ENCODE measurements at regions not wholly inside any gene's neighbourhood (a gene's known extent, or its start where the extent isn't known, plus 50 kb on each side); places are given as distances from the start of the nearest gene placed in this dataset.

DNA sequence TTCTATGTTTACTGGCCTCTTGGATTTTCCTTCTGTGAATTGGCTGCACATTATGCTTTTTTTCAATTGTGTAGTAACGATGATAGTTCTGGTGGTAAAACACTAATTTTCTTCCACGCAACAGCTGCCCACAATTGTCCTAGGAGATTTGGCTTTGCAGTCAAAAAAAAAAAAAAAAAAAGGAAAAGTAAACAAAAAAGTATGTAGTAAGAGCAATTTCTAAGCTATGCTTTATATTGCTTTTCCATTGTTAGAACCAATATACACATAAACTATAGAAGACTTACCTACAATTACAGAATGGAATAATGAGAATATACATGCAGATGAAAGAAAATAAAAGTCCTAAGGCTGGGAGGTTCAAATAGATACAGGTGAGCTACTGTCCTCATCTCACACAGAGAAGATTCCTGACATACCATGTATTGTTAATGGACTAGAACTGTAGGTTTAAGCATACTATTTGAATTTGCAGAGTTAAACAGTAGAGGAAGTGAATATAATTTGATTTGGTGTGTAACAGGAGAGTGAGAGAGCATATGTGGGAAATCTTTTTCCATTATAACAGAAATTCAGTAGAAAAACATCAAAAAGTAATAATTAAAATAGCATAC, 976.2 kb downstream of the RAB28 start:
- DNase-seq = no peak
- Histone ChIP-seq H3F3A (ENCODE audit: insufficient read depth, low read depth) (no peaks in the 10 kb centered on the region), H3K27ac (no peak overlapping the region), H2AFZ (no peak overlapping the region), H3K9me2 (ENCODE audit: insufficient read depth) (no peaks in the 10 kb centered on the region; the same call in 1 of the 2 replicates), H3K79me2 (ENCODE audit: low read depth) (no peaks in the 10 kb centered on the region), H3K4me2 (no peak overlapping the region), H3K4me3 (no peak overlapping the region), H3K9me3 (ENCODE audit: insufficient read depth, low read depth) (no peaks in the 10 kb centered on the region), H3K27me3 (ENCODE audit: insufficient read depth, low read depth) (no peaks in the 10 kb centered on the region), H3K4me1 (replicated peaks; ENCODE audit: insufficient read depth) (no peaks in the 10 kb centered on the region), H3K36me3 (ENCODE audit: low read depth) (no peaks in the 10 kb centered on the region), H4K20me1 (ENCODE audit: insufficient read depth) (no peaks in the 10 kb centered on the region)
- ChIA-PET POLR2A (ENCODE audit: unreplicated experiment) (no interaction called here), CTCF (no interaction called here)
- TF ChIP-seq EZH2 (IDR thresholded peaks at IDR 0.05; ENCODE audit: low read depth) = no peak
- no TSS peak for BruUV-seq (replicated peaks)
- intact Hi-C loops (cut with micrococcal nuclease; ENCODE audit: unreplicated experiment) = no loop called here

DNA sequence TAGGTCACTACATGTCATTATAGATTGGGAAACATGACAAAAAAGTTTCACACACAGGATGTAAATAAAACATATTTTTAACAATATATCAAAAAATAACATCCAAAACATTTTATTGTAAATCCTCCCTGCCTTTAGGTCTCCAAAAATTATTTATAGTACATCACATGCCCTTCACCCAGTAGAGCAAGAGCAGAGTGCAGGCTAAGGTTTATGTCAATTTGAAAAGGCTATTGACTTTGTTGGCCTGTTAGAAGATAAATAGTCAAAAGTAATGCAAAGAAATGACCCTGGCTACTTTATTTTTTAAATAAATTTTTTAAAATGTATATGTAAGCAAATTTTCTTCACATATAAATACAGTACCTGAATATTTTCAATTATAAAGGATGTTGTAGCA, 983.7 kb downstream of the RAB28 start:
- no peak for DNase-seq
- H3K4me1 ChIP-seq (replicated peaks; ENCODE audit: insufficient read depth) = no peaks in the 10 kb centered on the region
- no peaks in the 10 kb centered on the region for H3K9me3 ChIP-seq (ENCODE audit: insufficient read depth, low read depth)
- POLR2A ChIA-PET (ENCODE audit: unreplicated experiment) = no interaction called here
- no peak overlapping the region for H3K4me3 ChIP-seq
- H3K9me2 ChIP-seq (ENCODE audit: insufficient read depth) = no peaks in the 10 kb centered on the region
- H3K27ac ChIP-seq = no peak overlapping the region
- H3K27me3 ChIP-seq (ENCODE audit: insufficient read depth, low read depth) = no peaks in the 10 kb centered on the region
- intact Hi-C loops (cut with micrococcal nuclease; ENCODE audit: unreplicated experiment) = no loop called here
- no peaks in the 10 kb centered on the region for H3K36me3 ChIP-seq (ENCODE audit: low read depth)
- CTCF ChIA-PET = no interaction called here
- BruUV-seq (replicated peaks) = no TSS peak
- no peak for TF ChIP-seq EZH2 (IDR thresholded peaks at IDR 0.05; ENCODE audit: low read depth)
- TF ChIP-seq, protein P1, sequence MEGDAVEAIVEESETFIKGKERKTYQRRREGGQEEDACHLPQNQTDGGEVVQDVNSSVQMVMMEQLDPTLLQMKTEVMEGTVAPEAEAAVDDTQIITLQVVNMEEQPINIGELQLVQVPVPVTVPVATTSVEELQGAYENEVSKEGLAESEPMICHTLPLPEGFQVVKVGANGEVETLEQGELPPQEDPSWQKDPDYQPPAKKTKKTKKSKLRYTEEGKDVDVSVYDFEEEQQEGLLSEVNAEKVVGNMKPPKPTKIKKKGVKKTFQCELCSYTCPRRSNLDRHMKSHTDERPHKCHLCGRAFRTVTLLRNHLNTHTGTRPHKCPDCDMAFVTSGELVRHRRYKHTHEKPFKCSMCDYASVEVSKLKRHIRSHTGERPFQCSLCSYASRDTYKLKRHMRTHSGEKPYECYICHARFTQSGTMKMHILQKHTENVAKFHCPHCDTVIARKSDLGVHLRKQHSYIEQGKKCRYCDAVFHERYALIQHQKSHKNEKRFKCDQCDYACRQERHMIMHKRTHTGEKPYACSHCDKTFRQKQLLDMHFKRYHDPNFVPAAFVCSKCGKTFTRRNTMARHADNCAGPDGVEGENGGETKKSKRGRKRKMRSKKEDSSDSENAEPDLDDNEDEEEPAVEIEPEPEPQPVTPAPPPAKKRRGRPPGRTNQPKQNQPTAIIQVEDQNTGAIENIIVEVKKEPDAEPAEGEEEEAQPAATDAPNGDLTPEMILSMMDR (conservative IDR thresholded peaks at IDR 0.05) = no peak
- H3K79me2 ChIP-seq (ENCODE audit: low read depth) = no peaks in the 10 kb centered on the region
- H3K4me2 ChIP-seq = no peak overlapping the region
- H4K20me1 ChIP-seq (ENCODE audit: insufficient read depth) = no peaks in the 10 kb centered on the region
- H2AFZ ChIP-seq = no peak overlapping the region
- no peaks in the 10 kb centered on the region for H3F3A ChIP-seq (ENCODE audit: insufficient read depth, low read depth)

DNA sequence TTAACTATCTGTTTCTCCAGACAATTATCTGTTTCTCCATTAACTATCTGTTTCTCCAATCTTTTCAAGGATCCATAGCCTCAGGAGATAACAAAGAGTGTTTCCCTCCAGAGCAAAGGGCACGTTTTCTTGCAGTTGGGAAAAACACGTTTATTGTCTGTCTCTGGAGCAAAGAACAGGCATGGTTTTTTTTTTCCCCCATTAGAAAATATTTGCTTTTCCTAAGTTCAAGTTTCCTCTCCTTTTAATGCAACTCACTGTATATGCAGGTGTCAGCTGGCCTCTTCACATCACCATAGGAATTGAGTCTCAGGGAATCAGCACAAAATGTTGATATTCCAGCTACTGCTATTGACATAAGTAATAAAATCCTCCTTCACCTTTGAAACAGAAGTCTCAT, 984.4 kb downstream of the RAB28 start:
- ChIA-PET CTCF (no interaction called here), POLR2A (ENCODE audit: unreplicated experiment) (no interaction called here)
- H3K27ac ChIP-seq = no peak overlapping the region
- H3K4me3 ChIP-seq = no peak overlapping the region
- H3K9me3 ChIP-seq (ENCODE audit: insufficient read depth, low read depth) = no peaks in the 10 kb centered on the region
- no peak for DNase-seq
- no peaks in the 10 kb centered on the region for H4K20me1 ChIP-seq (ENCODE audit: insufficient read depth)
- BruUV-seq (replicated peaks) = no TSS peak
- H3K36me3 ChIP-seq (ENCODE audit: low read depth) = no peaks in the 10 kb centered on the region
- H3K79me2 ChIP-seq (ENCODE audit: low read depth) = no peaks in the 10 kb centered on the region
- H2AFZ ChIP-seq = no peak overlapping the region
- H3K9me2 ChIP-seq (ENCODE audit: insufficient read depth) = no peaks in the 10 kb centered on the region
- H3K4me1 ChIP-seq (replicated peaks; ENCODE audit: insufficient read depth) = no peaks in the 10 kb centered on the region
- no peak for TF ChIP-seq EZH2 (IDR thresholded peaks at IDR 0.05; ENCODE audit: low read depth)
- TF ChIP-seq, protein P1 (conservative IDR thresholded peaks at IDR 0.05) = no peak
- no peak overlapping the region for H3K4me2 ChIP-seq
- H3F3A ChIP-seq (ENCODE audit: insufficient read depth, low read depth) = no peaks in the 10 kb centered on the region
- no peaks in the 10 kb centered on the region for H3K27me3 ChIP-seq (ENCODE audit: insufficient read depth, low read depth)
- intact Hi-C loops (cut with micrococcal nuclease; ENCODE audit: unreplicated experiment) = no loop called here

DNA sequence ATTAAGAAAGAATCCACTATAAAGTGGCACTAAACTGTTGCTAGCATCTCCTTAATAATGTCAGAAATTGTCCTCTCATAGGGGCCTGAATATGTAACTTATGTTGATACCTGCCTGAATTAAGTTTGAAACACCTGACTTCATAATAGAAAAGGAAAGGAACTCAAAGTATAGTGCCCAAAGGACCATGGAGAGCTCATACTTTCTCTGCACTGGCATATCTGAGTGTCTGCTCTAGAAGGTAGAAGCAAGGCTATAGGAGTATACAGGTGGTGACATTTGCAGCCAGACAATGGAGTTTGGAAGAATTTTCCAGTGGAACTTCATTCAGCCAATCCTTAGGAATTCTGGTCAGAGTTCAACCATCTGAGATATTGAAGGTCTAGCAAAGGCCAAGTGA, 988.9 kb downstream of the RAB28 start:
- Histone ChIP-seq H3K4me2 (no peak overlapping the region), H3K4me3 (no peak overlapping the region), H3K9me2 (ENCODE audit: insufficient read depth) (no peaks in the 10 kb centered on the region), H2AFZ (no peak overlapping the region), H3K9me3 (ENCODE audit: insufficient read depth, low read depth) (no peaks in the 10 kb centered on the region), H3K27me3 (ENCODE audit: insufficient read depth, low read depth) (no peaks in the 10 kb centered on the region), H3K27ac (no peak overlapping the region), H3K79me2 (ENCODE audit: low read depth) (no peaks in the 10 kb centered on the region), H3K36me3 (ENCODE audit: low read depth) (no peaks in the 10 kb centered on the region), H3F3A (ENCODE audit: insufficient read depth, low read depth) (no peaks in the 10 kb centered on the region), H4K20me1 (ENCODE audit: insufficient read depth) (no peaks in the 10 kb centered on the region), H3K4me1 (replicated peaks; ENCODE audit: insufficient read depth) (no peaks in the 10 kb centered on the region)
- no TSS peak for BruUV-seq (replicated peaks)
- TF ChIP-seq, protein P1 (conservative IDR thresholded peaks at IDR 0.05) = no peak
- TF ChIP-seq EZH2 (IDR thresholded peaks at IDR 0.05; ENCODE audit: low read depth) = no peak
- no peak for DNase-seq
- CTCF ChIA-PET = no interaction called here
- intact Hi-C loops (cut with micrococcal nuclease; ENCODE audit: unreplicated experiment) = no loop called here
- POLR2A ChIA-PET (ENCODE audit: unreplicated experiment) = no interaction called here

Measured in PC-9 (cell line).